Smooth muscle cell (in vitro differentiated cells): ENCODE measurements at regions not wholly inside any gene's neighbourhood (a gene's known extent, or its start where the extent isn't known, plus 50 kb on each side); places are given as distances from the start of the nearest gene placed in this dataset.
"Not testable (repeated sequence)": the region's sequence is repeated elsewhere in the genome, so short reads cannot be mapped to it uniquely, and the experiment has no call there.

Source experiments
- DNase-seq: peaks from one replicate; lab custom pipeline; 2025; ENCODE audit not compliant: unreplicated experiment; lab: John Stamatoyannopoulos, UW
- H2AFZ ChIP-seq: fragments of 200-600 bp; sonication (generic); 2 replicates; pipeline ENCODE4 v1.6.0; 2016; ENCODE audit warnings: antibody characterized with exemption, low read depth, mild to moderate bottlenecking
- H3F3A ChIP-seq: fragments of 200-600 bp; sonication (generic); 2 replicates; pipeline ENCODE4 v1.6.0; 2017; ENCODE audit warnings: antibody characterized with exemption, low read depth
- H3K27ac ChIP-seq: fragments of 200-600 bp; sonication (generic); 2 replicates; pipeline ENCODE4 v1.5.1; 2016; ENCODE audit warnings: low read depth, mild to moderate bottlenecking
- H3K27me3 ChIP-seq: fragments of 200-600 bp; sonication (generic); 2 replicates; pipeline ENCODE4 v1.6.1; 2016; ENCODE audit warnings: low read depth, mild to moderate bottlenecking
- H3K36me3 ChIP-seq: fragments of 200-600 bp; sonication (generic); 2 replicates; pipeline ENCODE4 v1.5.1; 2016; ENCODE audit warnings: low read depth
- H3K4me1 ChIP-seq: fragments of 200-600 bp; sonication (generic); 2 replicates; pipeline ENCODE4 v1.5.1; 2016; ENCODE audit warnings: low read depth
- H3K4me2 ChIP-seq: fragments of 200-600 bp; sonication (generic); 2 replicates; pipeline ENCODE4 v1.6.0; 2016; ENCODE audit warnings: mild to moderate bottlenecking
- H3K4me3 ChIP-seq: fragments of 200-600 bp; sonication (generic); 2 replicates; pipeline ENCODE4 v1.5.1; 2016; ENCODE audit warnings: mild to moderate bottlenecking
- H3K79me2 ChIP-seq: fragments of 200-600 bp; sonication (generic); 2 replicates; pipeline ENCODE4 v1.6.0; 2016; ENCODE audit warnings: low read depth, mild to moderate bottlenecking
- H3K9ac ChIP-seq: fragments of 200-600 bp; sonication (generic); 2 replicates; pipeline ENCODE4 v1.6.0; 2016; ENCODE audit warnings: low read depth
- H3K9me3 ChIP-seq: fragments of 200-600 bp; sonication (generic); replicated peaks from 2 replicates; pipeline ENCODE4 v1.5.1; 2016; ENCODE audit warnings: low read depth
- H4K20me1 ChIP-seq: fragments of 200-600 bp; sonication (generic); 2 replicates; pipeline ENCODE4 v1.6.0; 2016; ENCODE audit warnings: low read depth
- WGBS: methylation state at CpG from one replicate; pipeline ENCODE4 v1.1.7; 2016; ENCODE audit warnings: low lambda C conversion rate; 5-methylcytosine and 5-hydroxymethylcytosine counted together
- TF ChIP-seq, protein P1 (sequence below): fragments of 200-600 bp; sonication (generic); IDR thresholded peaks from 2 replicates; pipeline ENCODE4 v1.5.1; 2017; ENCODE audit warnings: borderline replicate concordance, mild to moderate bottlenecking, antibody characterized with exemption; ENCODE audit not compliant: insufficient read depth, poor library complexity, severe bottlenecking

DNA sequence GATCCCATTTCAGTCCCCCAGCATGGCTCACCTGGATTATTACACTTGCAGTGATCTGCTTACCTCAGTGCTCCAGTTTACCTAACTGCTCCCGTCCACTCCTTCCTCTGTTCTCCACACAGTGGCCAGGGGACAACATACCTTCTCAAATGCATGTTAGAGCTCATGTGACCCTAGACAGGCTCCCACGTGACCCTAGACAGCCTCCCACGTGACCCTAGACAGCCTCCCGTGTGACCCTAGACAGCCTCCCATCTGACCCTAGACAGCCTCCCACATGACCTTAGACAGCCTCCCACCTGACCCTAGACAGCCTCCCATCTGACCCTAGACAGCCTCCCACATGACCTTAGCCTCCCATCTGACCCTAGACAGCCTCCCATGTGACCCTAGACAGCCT, 226.0 kb upstream of the TMEM132C start:
- WGBS, result 91% methylated on average over 4 of the region's 4 CpGs
- Histone ChIP-seq H3K4me3 (no peak overlapping the region), H2AFZ (no peak overlapping the region), H3K27me3 (no peaks in the 10 kb centered on the region), H3K9ac (no peak overlapping the region), H3K27ac (no peak overlapping the region), H3F3A (no peaks in the 10 kb centered on the region), H3K9me3 (no peaks in the 10 kb centered on the region), H3K36me3 (no peaks in the 10 kb centered on the region), H4K20me1 (no peaks in the 10 kb centered on the region), H3K79me2 (no peaks in the 10 kb centered on the region), H3K4me2 (no peak overlapping the region), H3K4me1 (no peaks in the 10 kb centered on the region)
- DNase-seq, result no peak
- TF ChIP-seq, protein P1, sequence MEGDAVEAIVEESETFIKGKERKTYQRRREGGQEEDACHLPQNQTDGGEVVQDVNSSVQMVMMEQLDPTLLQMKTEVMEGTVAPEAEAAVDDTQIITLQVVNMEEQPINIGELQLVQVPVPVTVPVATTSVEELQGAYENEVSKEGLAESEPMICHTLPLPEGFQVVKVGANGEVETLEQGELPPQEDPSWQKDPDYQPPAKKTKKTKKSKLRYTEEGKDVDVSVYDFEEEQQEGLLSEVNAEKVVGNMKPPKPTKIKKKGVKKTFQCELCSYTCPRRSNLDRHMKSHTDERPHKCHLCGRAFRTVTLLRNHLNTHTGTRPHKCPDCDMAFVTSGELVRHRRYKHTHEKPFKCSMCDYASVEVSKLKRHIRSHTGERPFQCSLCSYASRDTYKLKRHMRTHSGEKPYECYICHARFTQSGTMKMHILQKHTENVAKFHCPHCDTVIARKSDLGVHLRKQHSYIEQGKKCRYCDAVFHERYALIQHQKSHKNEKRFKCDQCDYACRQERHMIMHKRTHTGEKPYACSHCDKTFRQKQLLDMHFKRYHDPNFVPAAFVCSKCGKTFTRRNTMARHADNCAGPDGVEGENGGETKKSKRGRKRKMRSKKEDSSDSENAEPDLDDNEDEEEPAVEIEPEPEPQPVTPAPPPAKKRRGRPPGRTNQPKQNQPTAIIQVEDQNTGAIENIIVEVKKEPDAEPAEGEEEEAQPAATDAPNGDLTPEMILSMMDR, result no peak

DNA sequence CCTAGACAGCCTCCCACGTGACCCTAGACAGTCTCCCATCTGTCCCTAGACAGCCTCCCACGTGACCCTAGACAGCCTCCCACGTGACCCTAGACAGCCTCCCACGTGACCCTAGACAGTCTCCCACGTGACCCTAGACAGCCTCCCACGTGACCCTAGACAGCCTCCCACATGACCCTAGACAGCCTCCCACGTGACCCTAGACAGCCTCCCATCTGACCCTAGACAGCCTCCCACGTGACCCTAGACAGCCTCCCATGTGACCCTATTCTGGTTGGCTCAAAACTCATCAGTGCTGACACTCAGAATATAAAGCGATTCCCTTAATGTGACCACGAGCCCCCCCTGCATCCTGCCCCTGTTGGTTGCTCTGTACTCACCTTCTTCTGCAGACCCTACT, 224.7 kb upstream of the TMEM132C start:
- H3K9ac ChIP-seq, H3K4me1 ChIP-seq, H3K4me3 ChIP-seq, DNase-seq, H2AFZ ChIP-seq, H3K27ac ChIP-seq, H4K20me1 ChIP-seq, H3K27me3 ChIP-seq, H3K36me3 ChIP-seq, H3K9me3 ChIP-seq, H3K4me2 ChIP-seq, H3F3A ChIP-seq, H3K79me2 ChIP-seq: not testable (repeated sequence)
- 93% methylated on average over 7 of the region's 10 CpGs for WGBS

DNA sequence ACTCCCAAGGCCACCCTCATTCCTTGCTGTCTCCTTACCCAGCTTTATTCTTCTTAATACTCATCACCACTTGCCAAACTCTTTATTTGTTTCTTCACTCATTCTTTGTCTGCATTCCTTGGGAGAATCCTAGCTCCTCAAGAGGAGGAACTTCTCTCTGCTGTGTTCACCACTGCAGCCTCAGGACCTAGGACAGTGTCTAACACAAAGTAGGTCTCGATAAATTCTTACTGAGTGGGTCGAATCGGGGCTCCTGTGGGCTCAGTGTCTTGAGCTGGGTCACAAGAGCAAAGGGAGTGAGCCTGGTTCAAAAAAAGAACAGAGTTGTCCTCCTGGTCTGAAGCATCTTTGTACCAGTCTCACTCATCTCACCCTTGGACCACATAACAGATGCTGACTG, 224.1 kb upstream of the TMEM132C start:
- Histone ChIP-seq H3K9ac (no peak overlapping the region), H3F3A (no peaks in the 10 kb centered on the region), H3K79me2 (no peaks in the 10 kb centered on the region), H3K4me3 (no peak overlapping the region), H3K27me3 (no peaks in the 10 kb centered on the region), H3K4me1 (no peaks in the 10 kb centered on the region), H3K9me3 (no peaks in the 10 kb centered on the region), H2AFZ (no peak overlapping the region), H4K20me1 (no peaks in the 10 kb centered on the region), H3K36me3 (no peaks in the 10 kb centered on the region), H3K4me2 (no peak overlapping the region), H3K27ac (no peak overlapping the region)
- 93% methylated on average over 3 of the region's 3 CpGs for WGBS
- no peak for DNase-seq
- TF ChIP-seq, protein P1, result no peak

DNA sequence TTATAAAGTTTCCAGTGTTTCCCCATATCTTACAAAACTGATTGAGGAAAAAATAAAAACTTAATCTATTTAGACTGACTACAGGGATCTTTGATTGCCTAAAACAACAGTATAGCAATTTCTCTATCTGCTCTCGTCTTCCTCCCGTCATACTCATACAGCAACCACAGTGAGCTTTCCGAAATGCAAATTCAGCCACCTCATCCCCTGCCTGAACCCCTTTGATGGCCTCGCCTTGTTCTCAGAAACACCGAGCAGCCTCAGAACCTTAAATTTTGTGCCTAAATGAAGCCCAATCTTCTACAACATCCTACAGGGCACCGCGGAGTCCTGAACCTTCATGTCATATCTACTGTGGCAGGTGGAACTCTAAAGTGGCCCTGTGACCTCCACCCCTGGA, 223.7 kb upstream of the TMEM132C start:
- no peaks in the 10 kb centered on the region for H3K4me1 ChIP-seq
- H3K9me3 ChIP-seq, result no peaks in the 10 kb centered on the region
- no peaks in the 10 kb centered on the region for H3K79me2 ChIP-seq
- DNase-seq, result no peak
- H3K27ac ChIP-seq, result no peak overlapping the region
- H4K20me1 ChIP-seq, result no peaks in the 10 kb centered on the region
- WGBS, result 93% methylated on average over 7 of the region's 7 CpGs
- H3K27me3 ChIP-seq, result no peaks in the 10 kb centered on the region
- H3K36me3 ChIP-seq, result no peaks in the 10 kb centered on the region
- H3K9ac ChIP-seq, result no peak overlapping the region
- H3F3A ChIP-seq, result no peaks in the 10 kb centered on the region
- no peak overlapping the region for H3K4me3 ChIP-seq
- H2AFZ ChIP-seq, result no peak overlapping the region
- H3K4me2 ChIP-seq, result no peak overlapping the region
- TF ChIP-seq, protein P1, result no peak
